ENCODE measurements at regions not wholly inside any gene's neighbourhood (a gene's known extent, or its start where the extent isn't known, plus 50 kb on each side); places are given as distances from the start of the nearest gene placed in this dataset.

GRCh38 chr13:42396901-42397655, 125.1 kb downstream of the AKAP11 start:
- Histone ChIP-seq H4K8ac (ENCODE audit: extremely low read depth, insufficient read depth, low read length) (no peak overlapping the region), H3K56ac (replicated peaks; ENCODE audit: insufficient read length, low read depth, low read length) (no peak overlapping the region), H3K36me3 (ENCODE audit: control insufficient read depth in 2 of 4, insufficient read depth in 4 of 4, low read length in 3 of 4) (no peaks in the 10 kb centered on the region), H2BK12ac (ENCODE audit: low read depth, low read length) (no peak overlapping the region), H3K9ac (replicated peaks in 1 of 4; ENCODE audit: extremely low read depth in 1 of 4, low read depth in 3 of 4, low read length in 3 of 4) (no peak overlapping the region), H2BK120ac (replicated peaks; ENCODE audit: low read depth, low read length) (no peak overlapping the region), H3K23me2 (ENCODE audit: low read depth, low read length) (no peaks in the 10 kb centered on the region), H4K20me1 (replicated peaks in 1 of 2; ENCODE audit: control insufficient read depth in 1 of 2, insufficient read depth in 2 of 2, low read length in 2 of 2) (no peaks in the 10 kb centered on the region), H3K79me2 (ENCODE audit: control insufficient read depth in 1 of 2, insufficient read depth in 2 of 2, low read length in 2 of 2) (no peaks in the 10 kb centered on the region), H2BK5ac (ENCODE audit: low read depth, low read length) (no peak overlapping the region), H3K18ac (ENCODE audit: extremely low read depth, low read length) (no peak overlapping the region), H2BK20ac (ENCODE audit: low read length) (no peak overlapping the region), H2AFZ (ENCODE audit: low read length) (no peak overlapping the region), H4K91ac (replicated peaks; ENCODE audit: insufficient read length, low read length) (no peak overlapping the region), H4K5ac (ENCODE audit: insufficient read length, low read depth, low read length) (no peak overlapping the region), H3K14ac (ENCODE audit: insufficient read length) (no peak overlapping the region), H2AK5ac (ENCODE audit: low read depth, low read length) (no peak overlapping the region), H3K4me1 (replicated peaks in 1 of 4; ENCODE audit: control insufficient read depth in 3 of 4, insufficient read depth in 4 of 4, low read length in 3 of 4) (no peaks in the 10 kb centered on the region), H3K9me3 (ENCODE audit: insufficient read depth in 2 of 2, low read depth in 1 of 2, low read length in 1 of 2) (no peaks in the 10 kb centered on the region; a peak in 1 of 4 replicates), H2BK15ac (ENCODE audit: low read length) (no peak overlapping the region), H3K4me3 (ENCODE audit: extremely low read depth in 1 of 4, insufficient read depth in 2 of 4, low read depth in 3 of 4, low read length in 4 of 4) (no peak overlapping the region), H3K4me2 (ENCODE audit: insufficient read depth in 1 of 2, low read depth in 2 of 2, low read length in 2 of 2) (no peak overlapping the region), H3K27me3 (replicated peaks in 1 of 4; ENCODE audit: control insufficient read depth in 3 of 4, extremely low read depth in 1 of 4, insufficient read depth in 3 of 4, low read length in 3 of 4) (no peaks in the 10 kb centered on the region), H3K23ac (ENCODE audit: insufficient read length) (no peak overlapping the region), H3K4ac (replicated peaks; ENCODE audit: insufficient read length, low read depth, low read length) (no peak overlapping the region), H3K79me1 (ENCODE audit: low read depth, low read length) (no peaks in the 10 kb centered on the region), H3K27ac (ENCODE audit: low read depth, low read length) (no peak overlapping the region)
- DNase-seq (ENCODE audit: low read depth in 1 of 2, low spot score in 2 of 2): no peak
- no peak for TF ChIP-seq MAFK (IDR thresholded peaks at IDR 0.05; ENCODE audit: low read depth, low read length)
- POLR2A ChIA-PET (ENCODE audit: partially characterized antibody): no interaction called here
- 97% methylated on average over 6 of the region's 6 CpGs; no CpG with 5 or more reads in 1 of the 2 experiments for WGBS, 2 experiments (ENCODE audit: extremely low coverage in 1 of 2, insufficient coverage in 1 of 2, insufficient read length in 1 of 2, insufficient replicate concordance in 2 of 2, low coverage in 1 of 2, low lambda C conversion rate in 2 of 2, missing lambda C conversion rate in 1 of 2)
- FAIRE-seq: no peak
- CTCF ChIA-PET (ENCODE audit: partially characterized antibody): interaction anchor here (0.7 kb wide), 1 partner anchor 37 kb away, joined by 3 read pairs; no protein-coding TSS in a partner anchor

Measured in H1 (cell line).